ENCODE measurements at regions not wholly inside any gene's neighbourhood (a gene's known extent, or its start where the extent isn't known, plus 50 kb on each side); places are given as distances from the start of the nearest gene placed in this dataset.
A peak's percentile ranks its signal among the peaks of the same experiment; 100 is the strongest.

DNA sequence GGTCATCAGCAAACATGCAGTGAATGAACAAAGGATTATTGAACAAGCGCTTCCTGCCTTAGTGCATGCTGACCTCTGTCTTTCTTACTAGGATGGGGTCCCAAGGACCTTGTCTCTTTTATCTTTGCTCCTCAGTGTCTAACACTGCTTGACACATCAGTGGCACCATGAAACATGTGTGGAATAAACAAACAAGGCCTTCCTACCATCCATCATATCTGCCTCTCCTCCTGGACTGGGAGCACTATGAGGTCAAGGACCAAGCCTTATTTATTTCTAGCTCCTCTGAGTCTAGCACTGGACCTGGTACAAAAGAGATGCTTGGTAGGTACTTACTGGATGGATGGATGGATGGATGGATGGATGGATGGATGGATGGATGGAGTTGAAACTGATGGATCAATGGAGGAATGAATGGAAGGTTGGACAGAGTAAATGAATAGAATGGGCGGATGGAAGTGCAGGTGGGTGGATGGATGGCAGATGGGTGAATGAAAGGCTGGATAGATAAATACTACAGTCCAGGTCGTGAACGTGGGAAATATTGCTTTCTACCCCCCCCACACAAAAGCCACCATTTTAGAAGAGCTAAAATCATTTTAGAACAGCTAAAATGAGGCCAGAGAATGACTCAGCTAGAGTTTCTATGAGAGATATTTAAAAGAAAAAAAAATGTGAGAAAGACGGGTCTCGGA is 104.1 kb upstream of the PTPN1 start (continued):
- TF ChIP-seq TEAD4 (IDR thresholded peaks at IDR 0.05; ENCODE audit: low read length) (peak; percentile 55), TEAD4 (CRISPR knock-in tag; IDR thresholded peaks at IDR 0.05; ENCODE audit: borderline replicate concordance) (no peak), MAFF (IDR thresholded peaks at IDR 0.05; ENCODE audit: low read length) (peak; percentile 40; the same call in 1 of the 2 replicates), MEF2D (tag; conservative IDR thresholded peaks at IDR 0.05; ENCODE audit: low read depth) (no peak), ZNF316 (IDR thresholded peaks at IDR 0.05) (peak; percentile 30; the same call in 1 of the 2 replicates), BRF2 (IDR thresholded peaks at IDR 0.05; ENCODE audit: borderline replicate concordance, insufficient read depth, insufficient read length) (no peak), ZC3H11A (IDR thresholded peaks at IDR 0.05; ENCODE audit: low read depth, low read length) (0 out of 2 replicates have a peak, but pooled peaks have one; percentile 88), RBM25 (IDR thresholded peaks at IDR 0.05; ENCODE audit: low read depth, low read length, severe bottlenecking) (no peak), ZNF324 (CRISPR knock-in tag; IDR thresholded peaks at IDR 0.05) (no peak), NFE2 (IDR thresholded peaks at IDR 0.05; ENCODE audit: low read depth) (peak; percentile 72), ZNF561 (CRISPR knock-in tag; conservative IDR thresholded peaks at IDR 0.05) (no peak), BMI1 (IDR thresholded peaks at IDR 0.05; ENCODE audit: low read length) (no peak), IRF2 (CRISPR knock-in tag; IDR thresholded peaks at IDR 0.05) (no peak), TCFL5 (CRISPR knock-in tag; conservative IDR thresholded peaks at IDR 0.05) (no peak)

Measured in K562 (cell line).